ENCODE measurements at regions not wholly inside any gene's neighbourhood (a gene's known extent, or its start where the extent isn't known, plus 50 kb on each side); places are given as distances from the start of the nearest gene placed in this dataset.

DNA sequence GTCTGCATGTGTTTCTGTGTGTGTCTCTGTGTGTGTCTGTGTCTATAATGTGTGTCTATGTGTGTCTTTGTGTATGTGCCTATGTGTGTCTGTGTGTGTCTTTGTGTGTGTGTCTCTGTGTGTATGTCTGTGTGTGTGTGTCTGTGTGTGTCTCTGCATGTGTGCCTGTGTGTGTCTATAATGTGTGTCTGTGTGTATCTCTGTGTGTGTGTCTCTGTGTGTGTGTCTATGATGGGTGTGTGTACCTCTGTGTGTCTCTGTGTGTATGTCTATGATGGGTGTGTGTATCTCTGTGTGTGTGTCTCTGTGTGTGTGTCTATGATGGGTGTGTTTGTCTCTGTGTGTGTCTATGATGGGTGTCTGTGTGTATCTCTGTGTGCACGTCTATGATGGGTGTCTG is 126.2 kb upstream of the GPC1 start:
- Histone ChIP-seq H3K4me1 (ENCODE audit: control insufficient read depth, insufficient read depth, low read length) (no peaks in the 10 kb centered on the region), H3K9me3 (ENCODE audit: control insufficient read depth, insufficient read depth, low read length) (no peaks in the 10 kb centered on the region), H2BK120ac (ENCODE audit: low read depth, low read length) (no peak overlapping the region), H4K5ac (ENCODE audit: low read depth, low read length) (no peak overlapping the region), H2BK20ac (ENCODE audit: low read depth, low read length) (no peak overlapping the region), H3K4me2 (ENCODE audit: low read depth, low read length) (no peak overlapping the region), H3K4ac (ENCODE audit: low read depth, low read length) (no peak overlapping the region), H3K9ac (ENCODE audit: low read depth, low read length) (no peak overlapping the region), H2AK9ac (replicated peaks; ENCODE audit: low read depth, low read length, poor library complexity) (no peak overlapping the region), H4K8ac (ENCODE audit: low read depth in 2 of 2, low read length in 2 of 2) (no peak overlapping the region), H2BK5ac (ENCODE audit: low read depth, low read length, poor library complexity, severe bottlenecking) (peak overlapping the region; percentile 90), H3K4me3 (ENCODE audit: insufficient read depth, low read depth, low read length) (no peak overlapping the region), H3K27me3 (ENCODE audit: control insufficient read depth, insufficient read depth, low read length) (peaks cover 6% of the 10 kb centered on the region), H3K36me3 (ENCODE audit: control insufficient read depth, insufficient read depth, low read length) (no peaks in the 10 kb centered on the region), H3K79me1 (ENCODE audit: low read depth in 1 of 2, low read length in 2 of 2) (no peaks in the 10 kb centered on the region), H3K14ac (replicated peaks; ENCODE audit: low read depth, low read length) (0 out of 2 replicates have a peak overlapping the region, but pooled peaks have one; percentile 10), H3K9me1 (ENCODE audit: insufficient read depth, low read length) (peaks cover 6% of the 10 kb centered on the region), H2BK15ac (ENCODE audit: low read depth, low read length) (no peak overlapping the region), H3K18ac (ENCODE audit: low read depth, low read length) (no peak overlapping the region), H4K20me1 (ENCODE audit: insufficient read depth, low read length) (no peaks in the 10 kb centered on the region), H2AFZ (replicated peaks; ENCODE audit: low read length, poor library complexity) (no peak overlapping the region), H3K27ac (ENCODE audit: insufficient read depth, low read length) (no peak overlapping the region), H3K56ac (ENCODE audit: extremely low read depth, insufficient read depth, low read length) (no peak overlapping the region), H2AK5ac (ENCODE audit: low read depth, low read length) (no peak overlapping the region), H3K23ac (ENCODE audit: low read depth, low read length) (no peak overlapping the region), H4K91ac (ENCODE audit: insufficient read depth, low read depth, low read length) (no peak overlapping the region)
- POLR2A ChIA-PET (ENCODE audit: unreplicated experiment): no interaction called here
- dilution Hi-C loops (cut with HindIII; ENCODE audit: low sequenced_read_pairs, unreplicated experiment): no loop called here
- intact Hi-C loops (cut with micrococcal nuclease): no loop called here
- no TSS peak for BruUV-seq (replicated peaks)
- CTCF ChIA-PET: no interaction called here
- DNase-seq: no peak
- in situ Hi-C loops (cut with MboI; ENCODE audit: low sequenced_read_pairs): no loop called here
- WGBS, 2 experiments (ENCODE audit: extremely low coverage in 2 of 2, insufficient read length in 1 of 2): 75% methylated on average over 1 of the region's 1 CpG; no CpG with 5 or more reads in 1 of the 2 experiments
- TF ChIP-seq, protein P1, sequence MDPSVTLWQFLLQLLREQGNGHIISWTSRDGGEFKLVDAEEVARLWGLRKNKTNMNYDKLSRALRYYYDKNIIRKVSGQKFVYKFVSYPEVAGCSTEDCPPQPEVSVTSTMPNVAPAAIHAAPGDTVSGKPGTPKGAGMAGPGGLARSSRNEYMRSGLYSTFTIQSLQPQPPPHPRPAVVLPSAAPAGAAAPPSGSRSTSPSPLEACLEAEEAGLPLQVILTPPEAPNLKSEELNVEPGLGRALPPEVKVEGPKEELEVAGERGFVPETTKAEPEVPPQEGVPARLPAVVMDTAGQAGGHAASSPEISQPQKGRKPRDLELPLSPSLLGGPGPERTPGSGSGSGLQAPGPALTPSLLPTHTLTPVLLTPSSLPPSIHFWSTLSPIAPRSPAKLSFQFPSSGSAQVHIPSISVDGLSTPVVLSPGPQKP (IDR thresholded peaks at IDR 0.05; ENCODE audit: borderline replicate concordance, low read depth, low read length): no peak
- TF ChIP-seq RAD21 (IDR thresholded peaks at IDR 0.05; ENCODE audit: low read length) (no peak), MAFK (IDR thresholded peaks at IDR 0.05; ENCODE audit: low read depth, low read length) (no peak), RFX5 (IDR thresholded peaks at IDR 0.05; ENCODE audit: low read depth, low read length) (no peak), FOS (IDR thresholded peaks at IDR 0.05; ENCODE audit: low read depth, low read length) (no peak)
- no peak for ATAC-seq (ENCODE audit: low read depth)

Measured in IMR-90 (cell line).